ENCODE measurements at regions not wholly inside any gene's neighbourhood (a gene's known extent, or its start where the extent isn't known, plus 50 kb on each side); places are given as distances from the start of the nearest gene placed in this dataset.
"Not testable (repeated sequence)": the region's sequence is repeated elsewhere in the genome, so short reads cannot be mapped to it uniquely, and the experiment has no call there.

GRCh38 chr17:37820995-37821713, 76.3 kb upstream of the HNF1B start:
- H3K27me3 ChIP-seq (ENCODE audit: insufficient read depth, insufficient read length) = no peaks in the 10 kb centered on the region
- no peaks in the 10 kb centered on the region for H3K4me1 ChIP-seq (ENCODE audit: insufficient read depth, insufficient read length)
- DNase-seq (ENCODE audit: low read depth, low spot score) = no peak
- TF ChIP-seq YY1 (IDR thresholded peaks at IDR 0.05; ENCODE audit: insufficient read depth, insufficient read length) = no peak
- no peak overlapping the region for H3K4me3 ChIP-seq (ENCODE audit: insufficient read length, low read depth)
- H3K9me3 ChIP-seq (ENCODE audit: insufficient read depth, low read length) = no peaks in the 10 kb centered on the region
- no peak overlapping the region for H3K9ac ChIP-seq (ENCODE audit: insufficient read length, low read depth)
- H3K36me3 ChIP-seq (ENCODE audit: insufficient read depth, insufficient read length, low read length) = no peaks in the 10 kb centered on the region

- DNase-seq (ENCODE audit: low read depth, low spot score) = no peak
- no peaks in the 10 kb centered on the region for H3K9me3 ChIP-seq (ENCODE audit: insufficient read depth, low read length)
Observed at GRCh38 chr17:37820313-37820994, 75.6 kb upstream of the HNF1B start.

GRCh38 chr17:37818689-37819088, 73.8 kb upstream of the HNF1B start:
- Histone ChIP-seq H3K4me3 (ENCODE audit: insufficient read length, low read depth) (no peak overlapping the region), H3K4me1 (ENCODE audit: insufficient read depth, insufficient read length) (peaks cover 1% of the 10 kb centered on the region), H3K9me3 (ENCODE audit: insufficient read depth, low read length) (no peaks in the 10 kb centered on the region), H3K27me3 (ENCODE audit: insufficient read depth, insufficient read length) (no peaks in the 10 kb centered on the region), H3K9ac (ENCODE audit: insufficient read length, low read depth) (no peak overlapping the region), H3K36me3 (ENCODE audit: insufficient read depth, insufficient read length, low read length) (no peaks in the 10 kb centered on the region)
- TF ChIP-seq SUZ12 (IDR thresholded peaks at IDR 0.05; ENCODE audit: extremely low read depth, insufficient read depth, insufficient read length) (no peak), ZNF274 (IDR thresholded peaks at IDR 0.05; ENCODE audit: low read depth, low read length) (no peak), YY1 (IDR thresholded peaks at IDR 0.05; ENCODE audit: insufficient read depth, insufficient read length) (no peak)
- no peak for DNase-seq (ENCODE audit: low read depth, low spot score)

More at GRCh38 chr17:37820313-37820994, 75.6 kb upstream of the HNF1B start:
- no peaks in the 10 kb centered on the region for H3K27me3 ChIP-seq (ENCODE audit: insufficient read depth, insufficient read length)
- no peak overlapping the region for H3K4me3 ChIP-seq (ENCODE audit: insufficient read length, low read depth)
- H3K4me1 ChIP-seq (ENCODE audit: insufficient read depth, insufficient read length) = no peaks in the 10 kb centered on the region
- no peak overlapping the region for H3K9ac ChIP-seq (ENCODE audit: insufficient read length, low read depth)
- H3K36me3 ChIP-seq (ENCODE audit: insufficient read depth, insufficient read length, low read length) = no peaks in the 10 kb centered on the region
- TF ChIP-seq YY1 (IDR thresholded peaks at IDR 0.05; ENCODE audit: insufficient read depth, insufficient read length) (no peak), SUZ12 (IDR thresholded peaks at IDR 0.05; ENCODE audit: extremely low read depth, insufficient read depth, insufficient read length) (no peak), ZNF274 (IDR thresholded peaks at IDR 0.05; ENCODE audit: low read depth, low read length) (no peak)

- Histone ChIP-seq H3K9ac (ENCODE audit: insufficient read length, low read depth) (no peak overlapping the region), H3K36me3 (ENCODE audit: insufficient read depth, insufficient read length, low read length) (no peaks in the 10 kb centered on the region), H3K4me1 (ENCODE audit: insufficient read depth, insufficient read length) (peaks cover 3% of the 10 kb centered on the region), H3K27me3 (ENCODE audit: insufficient read depth, insufficient read length) (no peaks in the 10 kb centered on the region), H3K4me3 (ENCODE audit: insufficient read length, low read depth) (no peak overlapping the region), H3K9me3 (ENCODE audit: insufficient read depth, low read length) (no peaks in the 10 kb centered on the region; the same call in 1 of the 2 replicates)
- DNase-seq (ENCODE audit: low read depth, low spot score) = no peak
- no peak for TF ChIP-seq SUZ12 (IDR thresholded peaks at IDR 0.05; ENCODE audit: extremely low read depth, insufficient read depth, insufficient read length)
- no peak for TF ChIP-seq YY1 (IDR thresholded peaks at IDR 0.05; ENCODE audit: insufficient read depth, insufficient read length)
- TF ChIP-seq ZNF274 (IDR thresholded peaks at IDR 0.05; ENCODE audit: low read depth, low read length) = no peak
Observed at GRCh38 chr17:37816950-37817349, 72.1 kb upstream of the HNF1B start.

GRCh38 chr17:37815536-37815935, 70.7 kb upstream of the HNF1B start:
- H3K36me3 ChIP-seq (ENCODE audit: insufficient read depth, insufficient read length, low read length) = no peaks in the 10 kb centered on the region
- TF ChIP-seq YY1 (IDR thresholded peaks at IDR 0.05; ENCODE audit: insufficient read depth, insufficient read length) (no peak), SUZ12 (IDR thresholded peaks at IDR 0.05; ENCODE audit: extremely low read depth, insufficient read depth, insufficient read length) (no peak), ZNF274 (IDR thresholded peaks at IDR 0.05; ENCODE audit: low read depth, low read length) (no peak)
- H3K4me3 ChIP-seq (ENCODE audit: insufficient read length, low read depth) = no peak overlapping the region
- no peaks in the 10 kb centered on the region for H3K27me3 ChIP-seq (ENCODE audit: insufficient read depth, insufficient read length)
- H3K9ac ChIP-seq (ENCODE audit: insufficient read length, low read depth) = no peak overlapping the region
- H3K9me3 ChIP-seq (ENCODE audit: insufficient read depth, low read length) = no peaks in the 10 kb centered on the region; the same call in 1 of the 2 replicates
- DNase-seq (ENCODE audit: low read depth, low spot score) = no peak
- H3K4me1 ChIP-seq (ENCODE audit: insufficient read depth, insufficient read length) = peaks cover 3% of the 10 kb centered on the region

GRCh38 chr17:37813751-37814150, 68.9 kb upstream of the HNF1B start:
- no peak overlapping the region for H3K9ac ChIP-seq (ENCODE audit: insufficient read length, low read depth)
- H3K4me3 ChIP-seq (ENCODE audit: insufficient read length, low read depth) = no peak overlapping the region
- H3K4me1 ChIP-seq (ENCODE audit: insufficient read depth, insufficient read length) = peaks cover 3% of the 10 kb centered on the region
- TF ChIP-seq ZNF274 (IDR thresholded peaks at IDR 0.05; ENCODE audit: low read depth, low read length) (no peak), YY1 (IDR thresholded peaks at IDR 0.05; ENCODE audit: insufficient read depth, insufficient read length) (no peak), SUZ12 (IDR thresholded peaks at IDR 0.05; ENCODE audit: extremely low read depth, insufficient read depth, insufficient read length) (no peak)
- no peaks in the 10 kb centered on the region for H3K36me3 ChIP-seq (ENCODE audit: insufficient read depth, insufficient read length, low read length)
- peaks cover 8% of the 10 kb centered on the region for H3K9me3 ChIP-seq (ENCODE audit: insufficient read depth, low read length)
- no peak for DNase-seq (ENCODE audit: low read depth, low spot score)
- H3K27me3 ChIP-seq (ENCODE audit: insufficient read depth, insufficient read length) = no peaks in the 10 kb centered on the region

- not testable (repeated sequence) for H3K36me3 ChIP-seq (ENCODE audit: insufficient read depth, insufficient read length, low read length); H3K27me3 ChIP-seq (ENCODE audit: insufficient read depth, insufficient read length); DNase-seq (ENCODE audit: low read depth, low spot score); H3K4me1 ChIP-seq (ENCODE audit: insufficient read depth, insufficient read length); H3K4me3 ChIP-seq (ENCODE audit: insufficient read length, low read depth); H3K9ac ChIP-seq (ENCODE audit: insufficient read length, low read depth); H3K9me3 ChIP-seq (ENCODE audit: insufficient read depth, low read length)
Observed at GRCh38 chr17:37808846-37809245, 64.0 kb upstream of the HNF1B start.
